IPS-18a (cell line): ENCODE measurements at regions not wholly inside any gene's neighbourhood (a gene's known extent, or its start where the extent isn't known, plus 50 kb on each side); places are given as distances from the start of the nearest gene placed in this dataset.

ENCODE experiments used
- H3K27ac ChIP-seq: one replicate; pipeline ENCODE4 v1.5.1; 2013; ENCODE audit warnings: low read length
- H3K27me3 ChIP-seq: one replicate; pipeline ENCODE4 v1.6.1; 2013; ENCODE audit warnings: mild to moderate bottlenecking, low read length; ENCODE audit not compliant: control insufficient read depth, insufficient read depth
- H3K36me3 ChIP-seq: one replicate; pipeline ENCODE4 v1.6.1; 2013; ENCODE audit warnings: low read depth, low read length; ENCODE audit not compliant: control insufficient read depth
- H3K4me1 ChIP-seq: one replicate; pipeline ENCODE4 v1.6.1; 2013; ENCODE audit warnings: low read depth, low read length; ENCODE audit not compliant: control insufficient read depth
- H3K4me3 ChIP-seq: one replicate; pipeline ENCODE4 v1.5.1; 2013; ENCODE audit warnings: low read length
- H3K9ac ChIP-seq: one replicate; pipeline ENCODE4 v1.6.1; 2013; ENCODE audit warnings: mild to moderate bottlenecking, low read length, moderate library complexity
- H3K9me3 ChIP-seq: one replicate; pipeline ENCODE4 v1.6.1; 2013; ENCODE audit warnings: low read depth, low read length; ENCODE audit not compliant: control insufficient read depth

DNA sequence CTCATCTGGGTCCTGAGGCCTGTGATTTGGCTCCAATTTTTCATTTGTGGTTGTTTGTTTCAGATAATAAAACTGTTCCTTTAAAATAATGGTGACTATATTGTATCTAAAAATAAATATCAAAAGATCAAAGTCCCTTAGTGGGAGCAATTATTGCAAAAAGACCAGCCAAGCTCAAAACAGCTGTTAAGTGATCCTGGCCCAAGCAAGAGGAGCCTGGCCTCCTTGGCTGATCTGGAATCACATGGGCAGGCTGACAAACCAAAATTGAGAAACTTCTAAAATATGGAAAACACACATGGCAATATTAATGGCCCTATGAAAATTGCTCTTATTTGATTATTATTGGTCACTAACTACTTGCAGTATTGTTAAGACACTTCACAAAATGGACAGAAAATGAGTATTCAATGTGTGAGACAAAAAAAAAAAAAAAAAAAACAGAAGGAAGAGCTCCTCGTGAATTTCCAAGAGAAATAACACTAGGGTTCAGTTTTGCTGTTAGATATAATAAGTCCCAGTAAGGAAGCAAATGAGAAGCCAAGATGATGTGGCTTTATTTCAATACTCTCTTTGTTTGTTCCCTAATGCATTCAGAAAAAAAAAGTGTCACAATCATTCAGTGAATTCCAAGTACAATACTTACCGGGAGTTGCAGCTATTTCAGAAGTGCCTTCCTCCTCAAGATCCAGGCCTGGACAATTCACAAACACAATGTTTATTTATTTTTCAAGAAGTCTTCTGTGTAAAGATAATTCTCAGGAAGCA, 105.1 kb downstream of the SEC16B start:
- no peak overlapping the region for H3K9ac ChIP-seq

DNA sequence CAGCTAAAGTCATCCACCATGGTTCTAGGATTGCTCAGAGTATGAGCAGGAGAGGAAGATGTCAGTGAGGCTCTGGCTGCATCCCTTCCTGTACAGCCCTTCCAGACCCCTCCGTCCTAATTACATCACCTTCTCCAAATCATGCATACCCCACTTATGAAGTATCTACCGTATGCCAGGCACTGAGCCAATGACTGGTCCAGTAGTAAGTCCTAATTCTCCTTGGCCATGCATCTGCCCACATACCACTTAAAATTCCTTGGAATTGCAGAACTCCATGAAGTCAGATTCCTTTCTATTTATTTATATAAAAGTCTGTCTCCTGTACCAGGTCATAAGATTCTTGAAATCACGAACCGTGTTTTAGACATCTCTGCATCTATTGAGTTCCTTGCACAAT, 106.1 kb downstream of the SEC16B start:
- Histone ChIP-seq H3K36me3 (no peaks in the 10 kb centered on the region), H3K4me1 (no peaks in the 10 kb centered on the region), H3K27ac (no peak overlapping the region), H3K9me3 (no peaks in the 10 kb centered on the region), H3K9ac (no peak overlapping the region), H3K27me3 (no peaks in the 10 kb centered on the region), H3K4me3 (no peak overlapping the region)

More for the DNA sequence above, 105.1 kb downstream of the SEC16B start:
- H3K4me3 ChIP-seq = no peak overlapping the region
- no peaks in the 10 kb centered on the region for H3K36me3 ChIP-seq
- no peaks in the 10 kb centered on the region for H3K9me3 ChIP-seq
- H3K27me3 ChIP-seq = no peaks in the 10 kb centered on the region
- H3K27ac ChIP-seq = no peak overlapping the region
- no peaks in the 10 kb centered on the region for H3K4me1 ChIP-seq

DNA sequence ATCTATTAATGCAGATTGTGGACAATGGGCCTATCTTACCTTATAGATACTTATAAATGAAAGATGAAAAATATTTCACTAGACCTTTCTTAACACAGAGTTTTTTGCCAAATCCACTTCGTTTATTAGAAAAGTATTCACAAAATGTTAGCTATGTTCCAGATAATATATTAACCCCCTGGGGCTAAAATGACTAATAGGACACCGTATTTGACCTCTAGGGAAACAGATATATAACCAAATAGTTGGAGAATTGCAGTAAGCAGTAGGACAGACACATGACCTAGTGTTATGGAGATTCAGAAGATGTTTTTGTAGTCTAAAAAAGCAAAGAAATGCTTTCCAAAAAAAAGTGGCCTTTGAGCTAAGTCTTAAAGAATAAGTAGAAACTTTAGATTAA, 106.9 kb downstream of the SEC16B start:
- H3K27ac ChIP-seq = no peak overlapping the region
- H3K36me3 ChIP-seq = no peaks in the 10 kb centered on the region
- H3K9me3 ChIP-seq = no peaks in the 10 kb centered on the region
- H3K4me3 ChIP-seq = no peak overlapping the region
- H3K27me3 ChIP-seq = no peaks in the 10 kb centered on the region
- no peaks in the 10 kb centered on the region for H3K4me1 ChIP-seq
- no peak overlapping the region for H3K9ac ChIP-seq

DNA sequence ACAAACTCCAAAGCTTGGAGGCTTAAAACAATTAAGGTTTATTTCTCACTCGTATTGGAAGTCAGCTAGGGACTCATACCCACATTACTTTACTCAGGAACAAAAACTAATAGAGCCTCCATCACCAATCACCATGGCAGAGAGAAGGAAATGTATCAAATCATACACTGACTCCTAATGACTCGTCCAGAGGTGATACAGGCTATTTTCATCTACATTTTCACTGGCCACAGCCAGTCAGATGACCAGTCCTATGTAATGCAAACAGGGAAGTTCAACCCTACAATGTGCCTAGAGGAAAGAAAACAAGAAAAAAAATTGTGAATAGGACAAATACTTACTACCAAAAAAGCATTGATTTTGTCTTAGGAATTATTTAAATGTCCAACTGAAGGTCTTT, 110.3 kb downstream of the SEC16B start:
- Histone ChIP-seq H3K27ac (no peak overlapping the region), H3K9me3 (no peaks in the 10 kb centered on the region), H3K4me1 (no peaks in the 10 kb centered on the region), H3K9ac (no peak overlapping the region), H3K36me3 (no peaks in the 10 kb centered on the region), H3K4me3 (no peak overlapping the region), H3K27me3 (no peaks in the 10 kb centered on the region)

DNA sequence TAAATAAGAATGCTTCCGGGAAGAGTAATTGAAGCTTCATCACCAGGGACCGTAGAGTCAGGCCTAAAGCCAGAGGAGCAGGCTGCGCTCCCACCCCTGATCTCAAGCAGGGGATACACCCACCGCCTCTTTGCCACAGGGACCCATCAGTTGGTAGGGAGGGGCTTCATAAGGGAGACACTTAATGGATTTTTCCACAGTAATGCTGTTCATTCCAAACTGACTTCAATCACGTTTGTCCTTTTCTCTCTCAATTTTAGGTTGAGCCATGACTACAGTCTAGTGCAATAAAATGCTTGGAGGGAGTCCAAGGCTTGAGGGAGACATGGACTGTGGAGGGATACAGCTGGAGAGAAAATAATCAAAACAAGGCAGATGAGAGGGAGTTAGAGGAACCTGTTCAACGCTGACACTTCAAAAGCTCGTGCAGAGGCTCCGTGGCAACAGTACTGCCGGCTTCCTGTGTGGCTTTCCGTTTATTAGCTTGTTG, 111.5 kb downstream of the SEC16B start:
- Histone ChIP-seq H3K27ac (no peak overlapping the region), H3K4me3 (no peak overlapping the region)

DNA sequence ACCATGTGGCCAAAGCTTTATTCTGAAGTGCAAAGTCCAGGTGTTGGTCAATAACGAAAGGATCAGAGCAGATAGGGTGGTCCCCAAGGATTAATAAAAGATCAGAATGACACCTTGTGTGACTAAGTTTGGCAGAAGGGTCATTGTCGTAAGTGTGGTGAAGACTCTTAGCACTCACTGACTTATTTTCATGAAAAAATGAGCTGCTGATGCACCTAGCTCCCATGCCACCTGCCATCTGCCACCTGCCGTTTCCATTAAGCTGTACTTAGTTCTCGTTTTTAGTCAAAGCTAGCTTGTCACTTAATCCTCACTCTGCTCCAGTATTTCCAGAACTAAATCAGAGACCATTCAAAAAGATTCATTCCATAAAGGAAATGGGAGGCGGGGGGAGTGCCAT, 112.6 kb downstream of the SEC16B start:
- Histone ChIP-seq H3K36me3 (no peaks in the 10 kb centered on the region), H3K9ac (no peak overlapping the region), H3K27ac (no peak overlapping the region), H3K4me3 (no peak overlapping the region), H3K27me3 (no peaks in the 10 kb centered on the region), H3K4me1 (no peaks in the 10 kb centered on the region), H3K9me3 (no peaks in the 10 kb centered on the region)

More for the DNA sequence above, 111.5 kb downstream of the SEC16B start:
- Histone ChIP-seq H3K4me1 (no peaks in the 10 kb centered on the region), H3K9ac (no peak overlapping the region), H3K9me3 (no peaks in the 10 kb centered on the region), H3K27me3 (no peaks in the 10 kb centered on the region), H3K36me3 (no peaks in the 10 kb centered on the region)

DNA sequence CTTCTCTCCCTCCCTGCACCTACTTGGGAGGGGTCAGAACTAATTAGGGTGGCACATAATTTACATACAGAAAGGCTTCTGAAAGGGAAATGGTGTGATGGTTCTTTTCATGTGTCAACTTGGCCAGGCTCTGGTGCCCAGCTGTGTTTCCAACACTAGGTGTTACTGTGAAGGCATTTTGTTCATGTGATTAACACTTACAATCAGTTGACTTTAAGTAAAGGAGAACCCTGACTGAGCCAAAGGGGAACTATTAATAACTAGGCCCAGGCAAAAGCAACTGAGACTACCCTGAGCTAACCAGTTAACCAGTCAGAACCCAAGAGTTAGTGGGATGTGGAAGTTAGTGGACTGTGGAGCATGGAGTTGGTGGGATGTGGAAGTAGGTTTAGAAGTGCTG, 114.9 kb downstream of the SEC16B start:
- Histone ChIP-seq H3K4me3 (no peak overlapping the region), H3K27me3 (no peaks in the 10 kb centered on the region), H3K9ac (no peak overlapping the region), H3K9me3 (no peaks in the 10 kb centered on the region), H3K36me3 (no peaks in the 10 kb centered on the region), H3K4me1 (no peaks in the 10 kb centered on the region), H3K27ac (no peak overlapping the region)

DNA sequence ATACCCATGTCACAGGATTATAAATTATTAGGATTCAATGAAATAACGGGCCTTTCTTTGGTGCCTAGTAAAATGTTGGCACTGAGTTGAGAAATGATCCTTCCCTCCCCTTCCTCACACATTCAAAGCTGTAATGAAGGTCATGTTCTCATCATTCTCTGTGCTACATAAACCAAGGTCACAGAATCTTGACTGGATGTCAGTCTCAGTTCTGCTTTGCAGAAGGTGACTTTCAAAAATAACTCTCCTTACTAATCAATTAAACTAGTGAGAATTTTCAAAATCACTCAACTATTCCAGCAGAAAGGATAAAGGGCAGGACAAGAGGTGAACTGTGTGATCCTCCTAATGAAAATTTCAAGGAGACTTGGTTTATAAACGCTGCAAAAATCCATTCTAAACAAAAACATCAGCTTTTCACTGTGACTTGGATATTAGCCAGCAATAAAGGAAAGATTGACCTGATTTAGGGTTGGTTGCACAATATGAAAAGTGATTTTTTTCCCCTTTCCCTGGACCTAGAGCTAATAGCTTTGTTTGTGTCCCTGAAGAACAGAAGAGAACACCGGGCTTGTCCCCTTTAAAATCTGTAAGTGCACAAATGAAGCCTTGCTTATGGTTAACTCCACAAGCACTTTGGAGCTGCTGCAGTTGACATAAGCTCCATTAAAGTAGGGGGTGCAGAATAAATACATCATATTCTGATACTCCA, 120.1 kb downstream of the SEC16B start:
- Histone ChIP-seq H3K4me3 (no peak overlapping the region), H3K9ac (no peak overlapping the region), H3K9me3 (no peaks in the 10 kb centered on the region), H3K4me1 (no peaks in the 10 kb centered on the region), H3K36me3 (no peaks in the 10 kb centered on the region), H3K27ac (no peak overlapping the region), H3K27me3 (no peaks in the 10 kb centered on the region)

DNA sequence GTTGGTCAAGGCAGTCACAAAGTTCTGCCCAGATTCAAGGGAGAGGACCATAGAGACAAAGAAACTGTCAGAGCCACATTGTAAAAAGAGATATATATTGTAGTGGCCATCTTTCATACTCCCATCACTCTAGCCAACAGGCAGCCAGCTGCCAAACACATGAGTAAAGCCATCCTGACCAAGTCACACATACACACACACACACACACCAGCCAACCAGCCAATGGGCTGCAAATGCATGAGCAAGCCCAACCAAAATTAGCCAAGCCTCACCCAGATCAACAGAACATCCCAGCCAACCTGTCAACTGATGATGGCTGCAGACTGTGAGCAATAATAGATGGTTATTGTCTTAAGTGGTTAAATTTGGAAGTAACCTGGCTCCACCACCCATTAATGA, 120.7 kb downstream of the SEC16B start:
- Histone ChIP-seq H3K9me3 (no peaks in the 10 kb centered on the region), H3K9ac (no peak overlapping the region), H3K36me3 (no peaks in the 10 kb centered on the region), H3K27ac (no peak overlapping the region), H3K27me3 (no peaks in the 10 kb centered on the region), H3K4me1 (no peaks in the 10 kb centered on the region), H3K4me3 (no peak overlapping the region)

DNA sequence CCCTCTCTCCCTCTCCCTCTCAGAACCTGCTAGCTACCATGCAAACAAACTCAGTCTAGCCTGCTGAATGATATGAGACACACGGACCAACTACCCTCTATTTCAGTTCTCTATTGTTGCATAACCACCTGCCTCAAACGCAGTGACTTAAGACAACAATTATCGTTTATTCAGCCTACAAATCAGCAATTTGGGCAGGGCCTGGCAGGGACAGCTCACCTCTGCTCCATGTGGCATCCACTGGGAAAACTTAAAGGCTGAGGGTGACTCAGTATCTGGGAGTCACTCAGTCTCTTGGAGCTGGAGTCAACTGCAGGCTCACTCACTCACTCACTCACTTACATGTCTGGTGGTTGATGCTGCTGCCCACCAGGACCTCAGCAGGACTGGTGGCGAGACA, 121.3 kb downstream of the SEC16B start:
- H3K27ac ChIP-seq = no peak overlapping the region
- no peaks in the 10 kb centered on the region for H3K27me3 ChIP-seq
- H3K9me3 ChIP-seq = no peaks in the 10 kb centered on the region
- no peaks in the 10 kb centered on the region for H3K36me3 ChIP-seq
- H3K4me3 ChIP-seq = no peak overlapping the region
- no peak overlapping the region for H3K9ac ChIP-seq
- H3K4me1 ChIP-seq = no peaks in the 10 kb centered on the region

DNA sequence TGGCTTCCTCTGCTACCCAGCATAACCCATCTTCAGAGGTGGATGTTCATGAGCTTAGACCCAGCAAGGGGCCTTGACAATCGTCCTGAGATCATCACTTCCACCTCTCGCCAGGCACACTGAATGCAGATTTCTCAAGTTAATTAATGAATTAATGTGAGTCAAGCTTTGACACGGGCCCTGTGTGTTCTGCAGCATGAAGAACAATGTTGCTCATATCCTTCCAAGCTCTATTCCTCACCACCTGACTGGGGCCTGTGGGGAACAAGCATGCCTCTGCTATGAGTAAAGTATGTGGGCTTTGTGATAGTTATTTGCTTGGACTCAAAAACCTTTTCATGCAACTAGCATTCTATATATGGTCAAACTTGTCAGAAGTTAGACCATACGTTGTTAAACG, 122.0 kb downstream of the SEC16B start:
- no peak overlapping the region for H3K27ac ChIP-seq
- no peaks in the 10 kb centered on the region for H3K36me3 ChIP-seq
- no peak overlapping the region for H3K9ac ChIP-seq
- H3K4me3 ChIP-seq = no peak overlapping the region
- no peaks in the 10 kb centered on the region for H3K4me1 ChIP-seq
- no peaks in the 10 kb centered on the region for H3K9me3 ChIP-seq
- no peaks in the 10 kb centered on the region for H3K27me3 ChIP-seq
